ENCODE measurements at regions not wholly inside any gene's neighbourhood (a gene's known extent, or its start where the extent isn't known, plus 50 kb on each side); places are given as distances from the start of the nearest gene placed in this dataset.

- no peak overlapping the region for H2BK20ac ChIP-seq (ENCODE audit: low read length)
- ChIA-PET CTCF (ENCODE audit: partially characterized antibody) (no interaction called here), POLR2A (ENCODE audit: partially characterized antibody) (no interaction called here)
- no peak overlapping the region for H3K14ac ChIP-seq (ENCODE audit: insufficient read length)
- H2BK12ac ChIP-seq (ENCODE audit: low read depth, low read length) = no peak overlapping the region
- H4K20me1 ChIP-seq (replicated peaks in 1 of 2; ENCODE audit: control insufficient read depth in 1 of 2, insufficient read depth in 2 of 2, low read length in 2 of 2) = no peaks in the 10 kb centered on the region
- H3K27me3 ChIP-seq (replicated peaks in 1 of 4; ENCODE audit: control insufficient read depth in 3 of 4, extremely low read depth in 1 of 4, insufficient read depth in 3 of 4, low read length in 3 of 4) = no peaks in the 10 kb centered on the region
- FAIRE-seq (no peak), DNase-seq (ENCODE audit: low read depth in 1 of 2, low spot score in 2 of 2) (no peak)
- no peak overlapping the region for H3K23ac ChIP-seq (ENCODE audit: insufficient read length)
- no peaks in the 10 kb centered on the region for H3K9me3 ChIP-seq (ENCODE audit: insufficient read depth in 2 of 2, low read depth in 1 of 2, low read length in 1 of 2)
- H3K56ac ChIP-seq (replicated peaks; ENCODE audit: insufficient read length, low read depth, low read length) = no peak overlapping the region
- H2BK5ac ChIP-seq (ENCODE audit: low read depth, low read length) = no peak overlapping the region
- H2BK15ac ChIP-seq (ENCODE audit: low read length) = no peak overlapping the region
- H2AFZ ChIP-seq (ENCODE audit: low read length) = no peak overlapping the region
- H3K4me2 ChIP-seq (ENCODE audit: insufficient read depth in 1 of 2, low read depth in 2 of 2, low read length in 2 of 2) = no peak overlapping the region
- H3K79me1 ChIP-seq (ENCODE audit: low read depth, low read length) = no peaks in the 10 kb centered on the region
- 97% methylated on average over 6 of the region's 6 CpGs; no CpG with 5 or more reads in 1 of the 2 experiments for WGBS, 2 experiments (ENCODE audit: extremely low coverage in 1 of 2, insufficient coverage in 1 of 2, insufficient read length in 1 of 2, insufficient replicate concordance in 2 of 2, low coverage in 1 of 2, low lambda C conversion rate in 2 of 2, missing lambda C conversion rate in 1 of 2)
- no peak for TF ChIP-seq EP300 (IDR thresholded peaks at IDR 0.05; ENCODE audit: borderline replicate concordance in 1 of 2, low read depth in 2 of 2, low read length in 2 of 2)
- TF ChIP-seq SP1 (IDR thresholded peaks at IDR 0.05; ENCODE audit: low read depth, low read length) = no peak
- no peak for TF ChIP-seq SUZ12 (IDR thresholded peaks at IDR 0.05; ENCODE audit: low read length)
- TF ChIP-seq, protein P1, sequence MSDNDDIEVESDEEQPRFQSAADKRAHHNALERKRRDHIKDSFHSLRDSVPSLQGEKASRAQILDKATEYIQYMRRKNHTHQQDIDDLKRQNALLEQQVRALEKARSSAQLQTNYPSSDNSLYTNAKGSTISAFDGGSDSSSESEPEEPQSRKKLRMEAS (IDR thresholded peaks at IDR 0.05) = no peak
- TF ChIP-seq GTF2F1 (IDR thresholded peaks at IDR 0.05; ENCODE audit: borderline replicate concordance, low read depth, low read length) = no peak
- TF ChIP-seq POU5F1 (IDR thresholded peaks at IDR 0.05; ENCODE audit: low read depth, low read length) = no peak
- TF ChIP-seq SIRT6 (IDR thresholded peaks at IDR 0.05; ENCODE audit: low read length) = no peak
- no peak for TF ChIP-seq CHD2 (IDR thresholded peaks at IDR 0.05; ENCODE audit: low read length)
- TF ChIP-seq HDAC6 (IDR thresholded peaks at IDR 0.05; ENCODE audit: low read depth, low read length) = no peak
- no peak for TF ChIP-seq TAF7 (optimal IDR thresholded peaks at IDR 0.05; ENCODE audit: borderline replicate concordance, low read depth, low read length)
- TF ChIP-seq ZNF274 (IDR thresholded peaks at IDR 0.05; ENCODE audit: borderline replicate concordance, extremely low read depth, low read length) = no peak
- no peak for TF ChIP-seq CREB1 (IDR thresholded peaks at IDR 0.05)
- no peak for TF ChIP-seq YY1 (IDR thresholded peaks at IDR 0.05; ENCODE audit: low read depth, low read length)
- no peak for TF ChIP-seq BACH1 (IDR thresholded peaks at IDR 0.05; ENCODE audit: low read length)
- H3K36me3 ChIP-seq (ENCODE audit: control insufficient read depth in 2 of 4, insufficient read depth in 4 of 4, low read length in 3 of 4) = no peaks in the 10 kb centered on the region
- H3K18ac ChIP-seq (ENCODE audit: extremely low read depth, low read length) = no peak overlapping the region
- H3K9ac ChIP-seq (replicated peaks in 1 of 4; ENCODE audit: extremely low read depth in 1 of 4, low read depth in 3 of 4, low read length in 3 of 4) = no peak overlapping the region
- no peak overlapping the region for H4K91ac ChIP-seq (replicated peaks; ENCODE audit: insufficient read length, low read length)
- no peaks in the 10 kb centered on the region for H3K79me2 ChIP-seq (ENCODE audit: control insufficient read depth in 1 of 2, insufficient read depth in 2 of 2, low read length in 2 of 2)
- H3K4me1 ChIP-seq (replicated peaks in 1 of 4; ENCODE audit: control insufficient read depth in 3 of 4, insufficient read depth in 4 of 4, low read length in 3 of 4) = no peaks in the 10 kb centered on the region
- no peak overlapping the region for H3K27ac ChIP-seq (ENCODE audit: low read depth, low read length)
- no peaks in the 10 kb centered on the region for H3K23me2 ChIP-seq (ENCODE audit: low read depth, low read length)
- H4K5ac ChIP-seq (ENCODE audit: insufficient read length, low read depth, low read length) = no peak overlapping the region
- no peak overlapping the region for H2BK120ac ChIP-seq (replicated peaks; ENCODE audit: low read depth, low read length)
- no peak overlapping the region for H2AK5ac ChIP-seq (ENCODE audit: low read depth, low read length)
- H3K4me3 ChIP-seq (ENCODE audit: extremely low read depth in 1 of 4, insufficient read depth in 2 of 4, low read depth in 3 of 4, low read length in 4 of 4) = no peak overlapping the region
- no peak overlapping the region for H4K8ac ChIP-seq (ENCODE audit: extremely low read depth, insufficient read depth, low read length)
- no peak overlapping the region for H3K4ac ChIP-seq (replicated peaks; ENCODE audit: insufficient read length, low read depth, low read length)
Measured at GRCh38 chr6:91477688-91478087, 890.8 kb upstream of the MAP3K7 start.

Measured in H1 (cell line).